DND-41 (cell line): ENCODE measurements at regions not wholly inside any gene's neighbourhood (a gene's known extent, or its start where the extent isn't known, plus 50 kb on each side); places are given as distances from the start of the nearest gene placed in this dataset.

Source experiments
- ATAC-seq: fragments of 200-7000 bp; cut with Tn5 transposase; 3 replicates; pipeline ENCODE4 v1.9.1; 2021; ENCODE audit warnings: low read depth; ENCODE audit not compliant: insufficient read depth
- DNase-seq: peaks from one replicate; pipeline ENCODE4 v3.0.0-alpha.2; 2020
- H2AFZ ChIP-seq: 2 replicates; pipeline ENCODE4 v1.6.0; 2012; ENCODE audit warnings: low read depth, low read length
- H3K27ac ChIP-seq: 2 replicates; pipeline ENCODE4 v1.5.1; 2012; ENCODE audit warnings: low read length, inconsistent platforms
- H3K27me3 ChIP-seq: fragments of 200-600 bp; sonication (generic); 2 replicates; pipeline ENCODE4 v1.6.0; 2012; ENCODE audit warnings: low read length, mild to moderate bottlenecking, inconsistent platforms; ENCODE audit not compliant: insufficient read depth, poor library complexity
- H3K36me3 ChIP-seq: 2 replicates; pipeline ENCODE4 v1.5.1; 2012; ENCODE audit warnings: low read length, inconsistent platforms; ENCODE audit not compliant: insufficient read depth
- H3K4me1 ChIP-seq: 2 replicates; pipeline ENCODE4 v1.5.1; 2012; ENCODE audit warnings: mild to moderate bottlenecking, low read length; ENCODE audit not compliant: insufficient read depth
- H3K4me2 ChIP-seq: 2 replicates; pipeline ENCODE4 v1.6.0; 2012; ENCODE audit warnings: mild to moderate bottlenecking, moderate library complexity, low read length, inconsistent platforms; ENCODE audit not compliant: insufficient read depth
- H3K4me3 ChIP-seq, 2 experiments: fragments of 200-600 bp in 1 of 2; shearing (Covaris generic) in 1 of 2; 2 replicates each; pipeline ENCODE4 v1.5.1; 2012 to 2016; ENCODE audit warnings: inconsistent platforms in 2 of 2, low read length in 2 of 2, mild to moderate bottlenecking in 2 of 2, low read depth in 1 of 2, moderate library complexity in 1 of 2
- H3K79me2 ChIP-seq: 2 replicates; pipeline ENCODE4 v1.6.0; 2012; ENCODE audit warnings: low read length, inconsistent platforms; ENCODE audit not compliant: insufficient read depth
- H3K9ac ChIP-seq: 2 replicates; pipeline ENCODE4 v1.6.0; 2012; ENCODE audit warnings: low read depth, mild to moderate bottlenecking, inconsistent platforms, low read length, moderate library complexity
- H3K9me3 ChIP-seq: 2 replicates; pipeline ENCODE4 v1.5.1; 2012; ENCODE audit warnings: low read length, moderate library complexity, mild to moderate bottlenecking, inconsistent platforms; ENCODE audit not compliant: insufficient read depth, severe bottlenecking
- H4K20me1 ChIP-seq: 2 replicates; pipeline ENCODE4 v1.6.0; 2012; ENCODE audit warnings: low read length; ENCODE audit not compliant: insufficient read depth
- EZH2 ChIP-seq: IDR thresholded peaks from 3 replicates; pipeline ENCODE4 v1.6.1; 2012; ENCODE audit warnings: borderline replicate concordance, low read depth, mild to moderate bottlenecking, moderate library complexity, low read length, inconsistent platforms; ENCODE audit not compliant: severe bottlenecking
- TF ChIP-seq, protein P1 (sequence below): IDR thresholded peaks from 2 replicates; pipeline ENCODE4 v1.5.1; 2012; ENCODE audit warnings: borderline replicate concordance, low read length, moderate library complexity, mild to moderate bottlenecking; ENCODE audit not compliant: poor library complexity, severe bottlenecking; ENCODE audit errors: extremely low read depth

- DNase-seq (no peak), ATAC-seq (no peak)
- Histone ChIP-seq H4K20me1 (no peaks in the 10 kb centered on the region), H3K4me2 (no peak overlapping the region), H3K27ac (no peak overlapping the region), H2AFZ (no peak overlapping the region), H3K79me2 (no peaks in the 10 kb centered on the region), H3K4me3 (no peak overlapping the region), H3K27me3 (no peaks in the 10 kb centered on the region), H3K4me1 (peaks cover 22% of the 10 kb centered on the region), H3K36me3 (no peaks in the 10 kb centered on the region), H3K9me3 (no peaks in the 10 kb centered on the region), H3K9ac (no peak overlapping the region)
- TF ChIP-seq, protein P1, sequence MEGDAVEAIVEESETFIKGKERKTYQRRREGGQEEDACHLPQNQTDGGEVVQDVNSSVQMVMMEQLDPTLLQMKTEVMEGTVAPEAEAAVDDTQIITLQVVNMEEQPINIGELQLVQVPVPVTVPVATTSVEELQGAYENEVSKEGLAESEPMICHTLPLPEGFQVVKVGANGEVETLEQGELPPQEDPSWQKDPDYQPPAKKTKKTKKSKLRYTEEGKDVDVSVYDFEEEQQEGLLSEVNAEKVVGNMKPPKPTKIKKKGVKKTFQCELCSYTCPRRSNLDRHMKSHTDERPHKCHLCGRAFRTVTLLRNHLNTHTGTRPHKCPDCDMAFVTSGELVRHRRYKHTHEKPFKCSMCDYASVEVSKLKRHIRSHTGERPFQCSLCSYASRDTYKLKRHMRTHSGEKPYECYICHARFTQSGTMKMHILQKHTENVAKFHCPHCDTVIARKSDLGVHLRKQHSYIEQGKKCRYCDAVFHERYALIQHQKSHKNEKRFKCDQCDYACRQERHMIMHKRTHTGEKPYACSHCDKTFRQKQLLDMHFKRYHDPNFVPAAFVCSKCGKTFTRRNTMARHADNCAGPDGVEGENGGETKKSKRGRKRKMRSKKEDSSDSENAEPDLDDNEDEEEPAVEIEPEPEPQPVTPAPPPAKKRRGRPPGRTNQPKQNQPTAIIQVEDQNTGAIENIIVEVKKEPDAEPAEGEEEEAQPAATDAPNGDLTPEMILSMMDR: no peak
- no peak for TF ChIP-seq EZH2
These were observed 458.4 kb upstream of the NDST3 start for GRCh38 chr4:117575850-117576249.

DNA sequence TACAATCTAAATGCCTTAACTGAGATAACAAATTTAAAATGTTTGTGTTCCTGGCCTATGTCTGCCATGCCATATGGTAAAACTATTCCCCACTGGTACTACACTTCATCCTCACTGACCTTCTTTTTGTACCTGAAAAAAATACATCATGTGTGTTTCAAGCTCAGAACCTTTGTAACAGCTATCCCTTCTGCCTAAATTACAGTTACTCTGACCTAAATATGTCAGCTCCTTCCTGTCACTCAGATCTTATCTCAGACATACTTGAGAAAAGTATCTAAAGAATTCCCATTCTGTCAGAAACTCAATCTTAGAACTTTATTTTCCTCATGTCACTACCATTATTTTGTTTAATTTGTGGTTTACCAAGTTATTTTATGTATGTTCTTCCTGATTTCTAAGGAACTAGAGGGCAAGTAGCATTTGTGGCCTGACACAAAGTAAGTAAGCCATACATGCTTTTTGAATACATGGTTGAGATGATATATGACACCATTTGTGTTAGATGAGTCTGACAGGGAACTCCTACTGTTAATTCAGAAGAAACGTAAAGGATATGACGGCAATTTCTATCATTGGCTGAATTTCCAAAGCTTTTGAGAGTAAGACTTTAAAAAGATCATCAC, 456.5 kb upstream of the NDST3 start:
- Histone ChIP-seq H3K4me1 (peaks cover 22% of the 10 kb centered on the region), H3K27ac (peak overlapping the region; percentile 69), H3K4me2 (peak overlapping the region; percentile 35), H2AFZ (peak overlapping the region; percentile 38), H3K79me2 (no peaks in the 10 kb centered on the region), H3K9me3 (no peaks in the 10 kb centered on the region), H3K9ac (no peak overlapping the region; the same call in 1 of the 2 replicates), H3K4me3 (no peak overlapping the region), H4K20me1 (no peaks in the 10 kb centered on the region), H3K36me3 (no peaks in the 10 kb centered on the region), H3K27me3 (no peaks in the 10 kb centered on the region)
- ATAC-seq (peak; percentile 83), DNase-seq (no peak)
- TF ChIP-seq EZH2: no peak
- TF ChIP-seq, protein P1: no peak

- H3K4me1 ChIP-seq: no peaks in the 10 kb centered on the region
- H3K27ac ChIP-seq: no peak overlapping the region
- no peak for DNase-seq
- no peaks in the 10 kb centered on the region for H4K20me1 ChIP-seq
- H3K27me3 ChIP-seq: no peaks in the 10 kb centered on the region
- H3K4me3 ChIP-seq: no peak overlapping the region
- TF ChIP-seq, protein P1: no peak
- no peak for TF ChIP-seq EZH2
- no peak for ATAC-seq
- H3K4me2 ChIP-seq: no peak overlapping the region
- no peak overlapping the region; the same call in 1 of the 2 replicates for H2AFZ ChIP-seq
- no peak overlapping the region for H3K9ac ChIP-seq
- H3K9me3 ChIP-seq: no peaks in the 10 kb centered on the region
- H3K36me3 ChIP-seq: no peaks in the 10 kb centered on the region
- H3K79me2 ChIP-seq: no peaks in the 10 kb centered on the region
These were observed 445.5 kb upstream of the NDST3 start for GRCh38 chr4:117588771-117589170.
